NCI-H748 treated with DMSO at 0.1 percent for 48 hours (cell line): ENCODE measurements at regions not wholly inside any gene's neighbourhood (a gene's known extent, or its start where the extent isn't known, plus 50 kb on each side); places are given as distances from the start of the nearest gene placed in this dataset.
A peak's percentile ranks its signal among the peaks of the same experiment; 100 is the strongest.
"Not testable (repeated sequence)": the region's sequence is repeated elsewhere in the genome, so short reads cannot be mapped to it uniquely, and the experiment has no call there.

ENCODE experiments used
- DNase-seq: peaks from one replicate; lab custom pipeline; 2025; lab: John Stamatoyannopoulos, UW

DNA sequence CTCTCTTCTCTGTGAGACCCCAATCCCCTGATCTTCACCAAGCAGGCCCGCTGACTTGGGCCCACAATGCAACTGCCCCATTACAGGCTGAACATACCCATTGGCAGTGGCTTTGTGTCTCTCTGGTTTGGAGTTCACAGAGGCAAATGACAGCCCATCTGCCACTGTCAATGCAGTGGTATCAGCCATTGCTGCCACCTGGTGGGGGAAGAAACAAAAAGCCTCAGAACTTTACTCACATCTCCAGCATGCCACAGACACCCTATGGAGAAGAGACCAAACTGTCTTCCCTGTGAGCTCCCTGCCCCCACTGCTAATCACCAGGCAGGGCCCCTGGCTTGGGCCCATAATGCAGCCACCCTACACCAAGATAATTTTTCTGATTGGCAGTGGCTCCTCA lies 729.3 kb upstream of the ACTRT1 start:
- peak; percentile 51 for DNase-seq

DNA sequence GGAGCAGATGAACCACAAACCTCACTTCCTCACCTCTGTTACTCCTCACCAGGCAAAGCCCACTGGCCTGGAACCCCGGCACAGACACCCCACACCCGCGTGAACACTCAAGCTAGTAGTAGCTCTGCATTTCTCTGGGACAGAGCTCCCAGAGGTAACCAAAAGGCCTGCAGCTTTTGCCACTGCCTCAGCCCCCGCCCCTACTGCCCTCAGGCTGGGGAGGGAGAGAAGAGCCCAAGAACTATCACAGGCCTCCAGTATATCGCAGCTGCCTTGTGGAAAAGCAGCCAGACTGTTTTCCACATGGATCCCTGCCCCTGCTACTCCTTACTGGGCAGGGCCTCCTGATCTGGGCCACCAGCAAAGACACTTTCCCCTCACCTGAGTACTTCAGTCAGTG lies 728.7 kb upstream of the ACTRT1 start:
- DNase-seq = no peak

DNA sequence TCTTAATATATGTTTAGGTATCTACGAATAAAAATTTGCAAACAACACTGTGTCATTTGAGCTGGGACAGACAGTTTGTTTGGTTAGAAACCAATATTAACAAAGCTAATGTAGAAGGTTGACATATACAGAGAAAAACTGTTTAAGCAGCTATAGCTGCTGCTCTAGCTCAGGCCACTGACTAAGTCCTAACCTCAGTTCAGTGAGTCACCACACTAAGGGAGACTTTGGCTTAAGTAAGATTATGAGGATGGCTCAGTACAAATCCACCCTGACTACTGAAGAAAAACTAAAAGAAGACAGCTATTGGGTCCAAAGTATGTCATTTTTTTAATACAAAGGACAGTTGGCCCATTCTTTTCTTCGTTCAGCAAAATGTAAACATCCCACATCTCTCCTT lies 717.3 kb upstream of the ACTRT1 start:
- no peak for DNase-seq

DNA sequence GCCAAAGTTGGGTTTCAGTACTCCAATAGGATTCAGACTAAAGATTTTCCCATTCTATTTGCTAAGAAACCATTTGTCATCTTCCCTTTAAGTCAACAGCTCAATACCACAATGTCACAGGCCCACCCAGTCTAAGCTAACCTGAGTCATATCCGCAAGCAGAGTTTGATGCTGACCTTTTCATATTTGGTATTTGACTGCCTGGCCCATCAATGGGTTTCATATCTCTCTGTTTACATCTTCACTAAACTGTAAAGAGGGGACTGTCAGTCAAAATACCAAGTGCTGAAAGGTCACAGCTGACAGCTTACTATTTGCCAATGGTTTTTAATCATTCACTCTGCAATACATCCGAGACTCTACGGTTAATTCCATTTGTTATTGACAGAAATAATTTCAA lies 707.5 kb upstream of the ACTRT1 start:
- DNase-seq = no peak

DNA sequence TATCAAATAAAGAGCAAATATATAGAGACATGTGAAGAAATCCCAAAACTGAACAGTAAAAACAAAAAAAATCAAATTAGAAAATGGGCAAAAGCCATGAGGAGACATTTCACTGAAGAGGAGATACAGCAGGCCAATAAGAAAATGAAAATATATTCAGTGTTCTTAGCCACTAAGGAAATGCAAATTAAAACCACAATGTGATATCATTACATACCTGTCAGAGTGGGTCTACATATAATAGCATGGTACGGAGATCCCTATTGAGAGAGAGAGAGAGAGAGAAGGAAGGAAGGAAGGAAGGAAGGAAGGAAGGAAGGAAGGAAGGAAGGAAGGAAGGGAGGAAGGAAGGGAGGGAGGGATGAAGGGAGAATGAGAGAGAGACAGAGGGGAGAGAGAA lies 707.0 kb upstream of the ACTRT1 start:
- no peak for DNase-seq

DNA sequence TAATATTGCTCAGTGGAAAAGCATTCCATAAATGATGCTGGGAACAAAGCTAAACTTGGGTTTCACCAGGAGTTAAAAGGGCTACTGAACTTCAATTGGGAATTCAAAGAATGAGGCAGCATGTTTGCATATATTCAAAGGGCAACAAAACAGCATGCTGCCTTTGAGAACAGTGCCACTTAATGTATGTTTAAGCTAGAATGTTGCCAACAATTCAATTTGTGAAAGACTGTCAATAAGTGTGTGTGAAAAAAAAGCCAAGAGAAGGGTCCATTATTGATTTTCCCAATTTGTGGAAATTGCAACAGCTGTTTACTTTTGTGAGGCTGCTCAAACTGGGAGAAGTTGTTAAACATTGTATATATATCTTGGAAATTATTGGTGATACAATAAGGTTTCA lies 701.9 kb upstream of the ACTRT1 start:
- peak; percentile 86 for DNase-seq

DNA sequence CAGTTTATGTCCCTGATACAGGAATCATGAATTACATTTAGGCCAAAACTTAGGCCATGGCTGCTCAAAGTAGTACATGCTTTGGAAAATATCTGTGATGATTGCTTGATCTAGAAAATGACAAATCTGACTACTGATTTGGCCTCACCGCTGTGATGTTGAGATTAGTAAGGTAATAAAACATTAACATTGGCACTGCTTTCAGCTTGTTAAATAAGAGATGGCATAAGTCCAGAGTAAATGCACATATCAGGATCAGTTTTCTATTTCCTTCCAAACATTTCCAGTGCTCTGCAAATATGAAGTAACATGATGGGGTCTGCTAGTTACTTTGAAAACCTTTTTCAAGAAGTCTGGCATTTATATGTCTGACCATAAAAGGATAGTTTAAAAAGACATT lies 687.3 kb upstream of the ACTRT1 start:
- no peak for DNase-seq

DNA sequence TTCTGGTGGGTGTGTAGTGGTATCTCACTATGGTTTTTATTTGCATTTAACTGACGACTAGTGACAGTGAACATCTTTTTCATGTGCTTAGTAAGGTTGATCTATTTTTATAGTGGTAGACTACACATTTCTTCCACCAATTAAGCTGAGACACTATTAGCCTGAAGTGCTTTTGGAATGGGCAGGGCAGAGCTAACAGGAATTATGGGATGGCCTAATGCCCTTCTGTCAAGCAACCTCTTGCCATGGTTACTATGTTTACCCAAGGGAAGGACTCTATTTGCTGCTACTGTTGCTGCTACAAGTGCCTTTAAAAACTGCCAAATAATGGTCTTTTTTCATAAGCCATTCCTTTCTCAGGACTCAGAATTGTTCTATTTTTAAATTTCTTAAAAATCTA lies 676.7 kb upstream of the ACTRT1 start:
- peak; percentile 65 for DNase-seq

DNA sequence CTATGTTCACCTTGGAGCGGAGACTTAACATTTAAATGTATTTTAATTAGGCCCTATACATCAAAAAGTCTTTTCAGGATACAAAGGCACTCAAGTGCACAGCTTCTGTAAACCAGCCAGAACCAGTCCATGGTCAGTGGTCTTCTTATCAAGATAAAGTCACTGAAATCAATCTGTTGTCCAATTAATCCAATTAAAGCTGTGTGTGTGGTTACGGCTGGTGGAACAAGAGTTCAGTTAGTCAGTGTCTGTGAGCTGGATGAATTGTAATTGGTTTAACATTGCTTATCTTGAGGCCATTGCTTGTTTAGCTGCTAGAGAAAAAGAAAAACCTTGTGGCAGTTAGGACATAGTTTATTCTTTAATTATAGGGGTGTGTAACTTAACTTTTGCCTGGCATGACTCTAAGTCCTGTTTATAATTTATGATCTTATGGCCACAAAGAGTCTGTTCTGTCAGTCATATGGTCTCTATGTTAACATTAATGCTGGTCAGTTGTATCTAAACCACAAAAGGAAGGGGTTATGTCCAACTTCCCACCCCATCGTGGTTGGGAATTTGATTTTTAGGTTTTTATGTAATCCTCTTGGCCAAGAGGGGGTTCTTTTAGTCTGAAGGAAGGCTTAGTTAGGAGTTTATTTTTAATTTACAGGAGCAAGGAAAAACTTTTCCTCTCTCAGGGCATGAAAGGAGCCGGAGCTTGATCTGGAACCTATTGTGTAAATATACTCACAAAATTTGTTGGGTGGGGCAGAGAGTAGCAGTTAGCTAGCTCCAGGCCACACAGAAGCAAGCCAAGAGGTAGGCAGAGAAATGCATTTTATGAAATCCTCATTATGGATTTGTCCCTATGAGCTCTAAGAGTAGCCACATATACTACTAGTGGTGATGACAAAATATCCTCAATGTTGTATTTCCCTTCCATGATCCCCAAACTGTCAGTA lies 665.7 kb upstream of the ACTRT1 start:
- DNase-seq = no peak

DNA sequence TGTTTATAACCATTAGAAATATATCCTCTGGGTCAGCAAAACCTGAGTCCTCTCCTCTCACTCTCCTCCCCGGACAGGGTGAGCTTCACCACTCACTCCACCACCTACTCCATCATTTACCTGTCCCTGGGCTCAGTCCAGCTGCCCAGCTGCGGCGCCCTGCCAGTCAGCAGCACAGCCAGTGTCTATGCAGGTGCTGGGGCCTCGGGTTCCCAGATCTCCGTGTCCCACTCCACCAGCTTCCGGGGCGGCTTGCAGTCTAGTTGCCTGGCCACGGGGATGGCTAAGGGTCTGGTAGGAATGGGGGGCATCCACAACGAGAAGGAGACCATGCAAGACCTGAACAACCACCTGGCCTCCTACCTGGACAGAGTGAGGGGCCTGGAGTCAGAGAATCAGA lies 662.2 kb upstream of the ACTRT1 start:
- DNase-seq = no peak

DNA sequence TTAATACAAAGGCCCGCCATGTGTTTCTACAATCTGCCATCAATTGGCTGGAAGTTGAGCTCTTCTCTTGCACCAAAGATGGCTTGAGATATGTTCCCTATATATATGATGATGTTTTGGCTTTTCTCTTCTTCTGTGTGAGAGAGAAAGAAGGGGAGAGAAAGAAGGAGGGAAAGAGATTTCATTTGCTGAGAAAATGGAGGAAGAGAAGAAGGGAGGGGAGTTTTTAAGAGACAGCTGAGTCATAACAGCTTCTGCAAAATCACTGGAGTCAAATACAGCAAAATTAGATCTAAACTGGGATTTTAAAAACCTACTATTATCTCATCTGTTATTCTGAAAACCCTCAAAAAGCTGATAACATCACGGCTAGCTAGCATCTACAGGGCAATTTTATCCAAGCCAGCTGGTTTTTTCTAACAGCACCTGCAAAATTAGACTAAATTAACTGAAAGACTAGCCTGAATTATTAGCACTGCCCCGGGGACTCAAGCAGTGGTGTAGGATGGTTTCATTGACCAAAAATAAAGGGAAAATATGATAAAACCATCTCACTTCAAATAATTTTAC lies 647.6 kb upstream of the ACTRT1 start:
- no peak for DNase-seq

DNA sequence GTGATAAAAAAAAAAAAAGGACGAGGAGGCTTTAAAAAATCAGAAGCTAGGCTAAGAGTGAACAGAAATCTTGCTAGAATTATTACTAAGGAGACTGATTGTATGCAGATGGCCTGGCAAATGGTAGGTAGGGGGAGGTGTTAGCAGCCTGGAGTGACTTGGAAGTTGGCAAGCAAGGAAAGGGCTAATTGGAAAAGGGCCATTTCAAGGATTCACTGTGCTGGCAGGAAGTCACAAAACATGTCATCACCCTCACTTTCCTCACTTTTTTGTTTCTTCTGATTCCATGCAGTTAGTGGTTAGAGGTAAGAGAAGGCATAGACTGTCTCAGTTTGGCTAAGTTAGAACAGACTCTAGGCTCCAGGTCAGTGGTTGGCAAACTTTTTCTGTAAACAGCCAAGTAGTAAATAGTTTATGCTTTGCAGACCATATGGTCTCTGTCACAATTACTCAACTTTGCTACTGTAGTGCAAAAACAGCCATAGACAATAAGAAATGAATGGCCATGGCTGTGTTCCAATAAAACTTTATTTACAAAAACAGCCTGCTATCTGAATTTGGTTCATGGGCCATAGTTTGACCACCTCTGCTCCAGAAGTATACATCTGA lies 646.5 kb upstream of the ACTRT1 start:
- DNase-seq = no peak

DNA sequence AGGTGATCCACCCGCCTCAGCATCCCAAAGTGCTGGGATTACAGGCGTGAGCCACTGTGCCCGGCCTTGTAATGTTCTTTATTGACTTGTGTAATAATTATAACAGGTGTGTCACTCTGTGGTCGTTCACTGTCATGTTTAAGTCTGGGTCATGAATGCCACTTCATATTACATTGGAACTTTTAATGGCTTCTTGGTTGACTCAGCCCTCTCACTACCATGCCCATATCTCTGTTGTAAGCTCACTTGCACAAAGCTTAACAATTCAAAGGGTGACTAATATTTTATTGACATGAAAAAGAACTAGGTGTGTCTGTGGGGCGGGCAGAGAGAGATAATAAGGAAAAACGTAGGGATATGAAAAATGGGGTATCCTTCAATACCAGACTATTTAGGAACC lies 639.7 kb upstream of the ACTRT1 start:
- DNase-seq = no peak

DNA sequence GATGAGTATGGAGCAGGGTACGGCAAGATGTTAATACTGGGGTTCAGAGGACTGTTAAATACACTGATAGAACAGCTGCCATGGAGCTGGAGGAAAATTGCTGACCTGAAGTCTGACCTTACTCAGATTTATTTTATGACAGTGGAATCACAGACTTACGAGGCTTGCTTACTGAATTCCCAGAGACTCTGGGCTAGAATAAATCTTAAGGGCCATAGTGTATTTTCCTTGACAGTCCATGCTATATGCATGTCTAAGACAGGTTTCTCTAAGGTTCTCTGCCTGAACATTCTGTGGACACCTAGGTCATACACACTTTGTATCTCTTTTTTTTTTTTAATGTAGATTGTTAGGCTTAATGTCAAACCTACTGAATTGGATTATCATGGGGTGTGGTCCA lies 633.2 kb upstream of the ACTRT1 start:
- DNase-seq = no peak

DNA sequence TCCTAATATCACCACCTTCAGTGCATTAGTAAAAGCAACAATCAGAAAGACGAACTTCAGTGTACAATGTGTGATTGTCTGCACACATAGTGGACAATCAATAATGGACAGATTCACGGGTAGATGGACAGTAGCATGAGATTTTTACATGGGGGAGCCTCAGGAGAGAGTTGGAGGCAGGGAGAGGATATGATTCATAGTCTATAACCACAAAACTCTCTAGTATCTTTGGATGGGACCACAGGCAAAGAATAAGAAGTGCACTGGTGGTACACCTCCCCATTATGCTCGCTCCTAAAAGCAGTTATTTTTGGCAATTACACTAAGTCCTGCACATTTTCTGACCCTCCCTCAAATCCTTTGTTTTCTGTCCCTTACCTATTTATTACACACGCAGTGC lies 624.4 kb upstream of the ACTRT1 start:
- DNase-seq = no peak

DNA sequence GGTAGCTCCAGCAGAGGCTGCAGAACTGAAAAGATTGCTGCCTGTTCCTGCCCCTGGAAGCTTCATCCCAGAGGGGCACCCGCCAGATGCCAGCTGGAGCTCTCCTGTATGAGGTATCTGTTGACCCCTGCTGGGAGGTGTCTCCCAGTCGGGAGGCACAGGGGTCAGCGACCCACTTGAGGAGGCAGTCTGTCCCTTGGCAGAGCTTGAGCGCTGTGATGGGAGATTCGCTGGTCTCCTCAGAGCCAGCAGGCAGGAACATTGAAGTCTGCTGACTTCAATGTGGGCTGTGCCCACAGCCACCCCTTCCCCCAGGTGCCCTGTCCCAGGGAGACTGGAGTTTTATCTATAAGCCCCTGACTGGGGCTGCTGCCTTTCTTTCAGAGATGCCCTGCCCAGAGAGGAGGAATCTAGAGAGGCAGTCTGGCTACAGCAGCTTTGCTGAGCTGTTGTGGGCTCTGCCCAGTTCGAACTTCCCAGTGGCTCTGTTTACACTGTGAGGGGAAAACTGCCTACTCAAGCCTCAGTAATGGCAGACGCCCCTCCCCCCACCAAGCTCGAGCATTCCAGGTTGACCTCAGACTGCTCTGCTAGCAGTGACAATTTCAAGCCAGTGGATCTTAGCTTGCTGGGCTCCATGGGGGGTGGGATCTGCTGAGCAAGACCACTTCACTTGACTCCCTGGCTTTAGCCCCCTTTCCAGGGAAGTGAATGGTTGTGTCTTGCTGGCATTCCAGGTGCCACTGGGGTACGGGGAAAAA lies 622.3 kb upstream of the ACTRT1 start:
- DNase-seq = not testable (repeated sequence)

DNA sequence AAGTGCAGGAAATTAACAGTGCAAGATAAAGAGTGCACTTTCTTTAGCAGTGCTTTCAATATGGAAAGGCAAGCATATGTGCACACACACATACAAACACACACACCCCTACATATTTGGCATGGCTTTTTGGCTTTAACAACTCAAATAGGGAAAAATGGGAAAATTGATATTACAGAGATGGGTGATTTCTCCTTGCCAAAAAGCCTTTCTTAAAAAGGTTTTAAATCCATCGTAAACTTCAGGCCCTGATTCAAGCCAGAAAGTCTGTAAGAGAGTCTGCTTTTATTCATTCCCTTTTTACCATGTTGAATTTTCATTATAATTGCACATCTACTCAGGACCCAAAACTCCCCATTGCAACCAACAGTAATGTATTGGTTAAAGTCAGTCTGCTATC lies 612.0 kb upstream of the ACTRT1 start:
- DNase-seq = no peak

DNA sequence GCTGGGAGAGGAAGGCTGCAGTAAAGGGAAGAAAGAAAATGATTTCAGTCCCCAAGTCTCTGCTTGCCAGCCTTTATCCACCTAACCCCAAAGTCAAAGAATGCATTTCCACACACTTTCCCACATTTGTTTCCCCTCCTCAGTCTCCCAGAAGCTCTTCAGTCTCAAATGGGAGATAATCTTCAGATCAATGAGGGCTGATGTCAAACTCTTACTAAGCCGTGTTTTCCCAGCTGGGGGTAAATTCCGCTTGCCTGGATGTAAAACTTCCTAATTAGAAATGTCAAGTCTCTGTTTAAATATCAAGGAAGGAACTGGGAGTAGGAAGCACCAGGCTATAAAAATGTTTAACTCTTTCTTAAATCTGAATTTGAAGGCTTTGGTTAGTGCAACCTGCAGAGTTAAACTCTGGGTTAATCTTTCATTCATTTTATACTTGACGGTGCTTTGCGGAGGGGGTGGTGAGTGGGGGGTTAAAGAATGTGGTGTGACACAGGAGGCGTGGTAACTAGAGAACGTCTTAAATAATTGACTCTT lies 601.4 kb upstream of the ACTRT1 start:
- no peak for DNase-seq

DNA sequence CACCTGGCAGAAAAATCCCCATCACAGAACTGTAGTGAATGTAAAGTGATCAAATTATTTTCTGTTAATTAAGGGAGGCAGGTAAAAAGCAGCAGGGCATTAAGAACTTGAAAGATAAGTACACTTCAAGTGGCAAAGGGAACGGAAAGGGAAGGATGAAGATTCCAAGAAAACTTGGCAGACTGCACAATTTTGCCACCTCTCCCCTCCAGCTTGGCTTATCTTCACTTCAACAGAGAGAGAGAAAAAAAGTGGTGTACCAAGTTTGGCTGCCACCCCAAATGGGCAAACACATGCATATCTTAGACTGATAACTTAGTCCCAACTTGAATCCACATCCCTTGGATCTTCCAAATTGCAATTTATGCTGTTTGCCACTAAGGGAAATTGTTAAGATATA lies 598.1 kb upstream of the ACTRT1 start:
- no peak for DNase-seq

DNA sequence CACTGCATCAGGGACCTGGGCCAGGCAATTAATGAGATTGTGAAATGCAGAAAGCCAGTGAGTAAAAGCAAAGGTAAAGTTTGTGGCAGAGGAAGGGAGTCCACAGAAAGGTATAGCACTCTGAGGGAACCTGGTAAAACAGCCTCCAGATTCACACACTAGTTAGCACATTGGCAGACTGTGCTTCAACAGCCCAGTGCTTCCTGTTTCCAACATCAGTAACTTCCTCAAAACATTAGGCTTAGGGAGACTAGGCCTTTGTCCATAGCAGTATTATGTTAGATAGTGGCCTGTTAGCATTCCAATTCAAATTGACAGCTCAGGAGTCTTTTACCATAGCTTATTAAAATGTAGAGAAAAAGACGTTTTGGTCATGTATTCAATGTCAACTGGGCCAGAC lies 582.6 kb upstream of the ACTRT1 start:
- no peak for DNase-seq

DNA sequence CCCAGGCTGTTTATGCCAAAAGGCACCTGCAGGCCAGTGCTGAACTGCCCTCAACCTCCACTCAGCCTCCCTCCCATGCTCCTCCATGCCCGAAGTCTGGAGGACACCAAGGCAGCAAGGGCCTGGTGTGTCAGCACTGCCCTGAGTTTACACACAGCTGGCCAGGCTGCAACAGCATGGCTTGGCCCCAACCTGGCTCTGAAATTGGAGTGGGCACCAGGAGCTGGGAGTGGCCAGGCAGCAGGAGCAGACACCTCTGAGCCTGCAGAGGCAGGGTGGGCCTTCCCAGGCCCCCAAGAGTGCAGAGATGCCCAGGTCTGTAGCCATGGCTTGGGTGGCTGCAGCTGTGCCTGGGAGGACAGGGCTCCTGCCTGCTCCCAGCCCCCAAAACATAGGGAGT lies 571.2 kb upstream of the ACTRT1 start:
- DNase-seq = no peak

DNA sequence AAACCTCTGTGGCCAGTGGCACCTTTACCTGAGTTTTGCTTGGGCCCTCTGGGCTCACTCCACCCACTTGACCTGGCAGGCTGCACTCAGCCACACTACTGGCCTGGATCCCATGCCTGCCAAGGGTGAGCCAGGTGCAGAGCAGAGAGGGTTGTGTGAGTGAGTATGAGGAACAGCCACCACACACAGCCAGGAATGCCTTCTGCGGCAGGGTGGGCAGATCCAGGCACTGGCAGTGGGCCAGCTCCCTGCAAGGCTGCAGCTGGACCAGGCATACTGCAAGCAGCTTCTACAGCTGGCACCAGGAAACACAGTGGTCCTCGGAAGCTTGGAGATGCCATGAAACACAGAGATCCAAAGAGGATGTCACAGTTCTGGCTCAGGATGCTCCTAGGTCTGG lies 570.1 kb upstream of the ACTRT1 start:
- no peak for DNase-seq
